Sigmoid colon (tissue), 4 donors: ENCODE measurements at regions not wholly inside any gene's neighbourhood (a gene's known extent, or its start where the extent isn't known, plus 50 kb on each side); places are given as distances from the start of the nearest gene placed in this dataset.

Experiments
- EP300 ChIP-seq, 4 donors: sonication (generic); formaldehyde crosslinking; IDR thresholded peaks; one replicate each; pipeline ENCODE4 v1.6.1; 2017; ENCODE audit warnings: antibody characterized with exemption in 4 of 4
- POLR2AphosphoS5 ChIP-seq, 4 donors: sonication (generic); formaldehyde crosslinking; IDR thresholded peaks; one replicate each; pipeline ENCODE4 v1.6.1; 2017; ENCODE audit warnings: antibody characterized with exemption in 4 of 4
- TF ChIP-seq, protein P1 (sequence below), 4 experiments: fragments of 450-650 bp in 3 of 4; fragments of 200-600 bp in 1 of 4; IDR thresholded peaks; one replicate each; pipeline ENCODE4 v1.5.1; 2016 to 2019; ENCODE audit warnings: antibody characterized with exemption in 4 of 4, mild to moderate bottlenecking in 3 of 4, moderate library complexity in 2 of 4

DNA sequence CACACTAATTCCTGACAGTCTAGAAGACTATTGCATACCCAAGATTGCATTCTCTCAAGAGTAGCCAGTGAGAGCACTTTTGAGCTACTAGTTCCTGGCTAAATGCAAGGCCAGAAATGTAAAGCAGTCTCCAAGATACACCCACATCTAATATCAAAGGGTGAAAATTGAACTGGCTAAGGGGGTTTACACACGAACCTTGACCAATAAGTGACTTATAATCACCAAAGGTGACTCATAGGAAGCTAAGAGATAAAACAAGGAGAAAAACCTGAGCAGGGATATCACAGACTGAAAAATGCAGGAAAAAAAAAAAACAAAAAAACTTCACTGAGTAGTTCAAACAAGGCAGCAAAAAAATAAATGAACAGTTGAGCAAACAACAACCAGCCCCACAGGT is 172.2 kb upstream of the RRP15 start:
- TF ChIP-seq, protein P1, sequence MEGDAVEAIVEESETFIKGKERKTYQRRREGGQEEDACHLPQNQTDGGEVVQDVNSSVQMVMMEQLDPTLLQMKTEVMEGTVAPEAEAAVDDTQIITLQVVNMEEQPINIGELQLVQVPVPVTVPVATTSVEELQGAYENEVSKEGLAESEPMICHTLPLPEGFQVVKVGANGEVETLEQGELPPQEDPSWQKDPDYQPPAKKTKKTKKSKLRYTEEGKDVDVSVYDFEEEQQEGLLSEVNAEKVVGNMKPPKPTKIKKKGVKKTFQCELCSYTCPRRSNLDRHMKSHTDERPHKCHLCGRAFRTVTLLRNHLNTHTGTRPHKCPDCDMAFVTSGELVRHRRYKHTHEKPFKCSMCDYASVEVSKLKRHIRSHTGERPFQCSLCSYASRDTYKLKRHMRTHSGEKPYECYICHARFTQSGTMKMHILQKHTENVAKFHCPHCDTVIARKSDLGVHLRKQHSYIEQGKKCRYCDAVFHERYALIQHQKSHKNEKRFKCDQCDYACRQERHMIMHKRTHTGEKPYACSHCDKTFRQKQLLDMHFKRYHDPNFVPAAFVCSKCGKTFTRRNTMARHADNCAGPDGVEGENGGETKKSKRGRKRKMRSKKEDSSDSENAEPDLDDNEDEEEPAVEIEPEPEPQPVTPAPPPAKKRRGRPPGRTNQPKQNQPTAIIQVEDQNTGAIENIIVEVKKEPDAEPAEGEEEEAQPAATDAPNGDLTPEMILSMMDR (IDR thresholded peaks at IDR 0.05), result no peak
- TF ChIP-seq EP300 (IDR thresholded peaks at IDR 0.05) (no peak), POLR2AphosphoS5 (IDR thresholded peaks at IDR 0.05) (no peak)
